ENCODE measurements at regions not wholly inside any gene's neighbourhood (a gene's known extent, or its start where the extent isn't known, plus 50 kb on each side); places are given as distances from the start of the nearest gene placed in this dataset.
"Not testable (repeated sequence)": the region's sequence is repeated elsewhere in the genome, so short reads cannot be mapped to it uniquely, and the experiment has no call there.

DNA sequence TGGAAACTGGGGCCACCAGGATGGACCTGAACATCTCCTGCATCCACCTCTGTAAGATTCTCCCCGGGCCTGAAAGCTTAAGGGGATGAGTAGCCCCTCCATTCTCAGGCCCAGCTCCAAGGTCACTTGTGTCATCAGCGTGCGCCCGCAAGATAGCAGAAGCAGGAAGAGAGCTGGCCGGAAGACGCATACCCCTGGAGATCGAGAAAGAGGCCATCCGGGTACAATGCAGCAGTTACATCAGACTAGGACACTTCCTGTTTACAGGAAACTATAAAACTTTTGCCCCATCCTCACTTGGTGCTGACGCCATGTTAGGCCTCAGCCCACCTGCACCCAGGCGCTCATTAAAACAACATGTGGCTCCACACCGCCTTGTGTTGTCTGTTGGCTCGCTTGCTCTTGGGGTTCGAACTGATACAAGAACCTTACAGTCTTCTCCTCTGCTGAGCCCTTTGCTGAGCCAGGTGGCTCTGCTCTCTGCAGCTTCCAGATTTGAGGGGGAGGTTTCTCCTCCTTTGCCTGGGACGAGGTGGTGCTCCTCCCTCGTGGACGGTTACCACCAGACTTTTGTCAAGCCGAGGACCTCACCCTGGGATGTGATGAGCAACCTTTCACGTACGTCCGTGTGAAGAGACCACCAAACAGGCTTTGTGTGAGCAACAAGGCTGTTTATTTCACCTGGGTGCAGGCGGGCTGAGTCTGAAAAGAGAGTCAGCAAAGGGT is 277.5 kb upstream of the C1orf174 start:
- TF ChIP-seq, protein P1, sequence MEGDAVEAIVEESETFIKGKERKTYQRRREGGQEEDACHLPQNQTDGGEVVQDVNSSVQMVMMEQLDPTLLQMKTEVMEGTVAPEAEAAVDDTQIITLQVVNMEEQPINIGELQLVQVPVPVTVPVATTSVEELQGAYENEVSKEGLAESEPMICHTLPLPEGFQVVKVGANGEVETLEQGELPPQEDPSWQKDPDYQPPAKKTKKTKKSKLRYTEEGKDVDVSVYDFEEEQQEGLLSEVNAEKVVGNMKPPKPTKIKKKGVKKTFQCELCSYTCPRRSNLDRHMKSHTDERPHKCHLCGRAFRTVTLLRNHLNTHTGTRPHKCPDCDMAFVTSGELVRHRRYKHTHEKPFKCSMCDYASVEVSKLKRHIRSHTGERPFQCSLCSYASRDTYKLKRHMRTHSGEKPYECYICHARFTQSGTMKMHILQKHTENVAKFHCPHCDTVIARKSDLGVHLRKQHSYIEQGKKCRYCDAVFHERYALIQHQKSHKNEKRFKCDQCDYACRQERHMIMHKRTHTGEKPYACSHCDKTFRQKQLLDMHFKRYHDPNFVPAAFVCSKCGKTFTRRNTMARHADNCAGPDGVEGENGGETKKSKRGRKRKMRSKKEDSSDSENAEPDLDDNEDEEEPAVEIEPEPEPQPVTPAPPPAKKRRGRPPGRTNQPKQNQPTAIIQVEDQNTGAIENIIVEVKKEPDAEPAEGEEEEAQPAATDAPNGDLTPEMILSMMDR (conservative IDR thresholded peaks at IDR 0.05) = no peak
- no peak overlapping the region for H3K27ac ChIP-seq

DNA sequence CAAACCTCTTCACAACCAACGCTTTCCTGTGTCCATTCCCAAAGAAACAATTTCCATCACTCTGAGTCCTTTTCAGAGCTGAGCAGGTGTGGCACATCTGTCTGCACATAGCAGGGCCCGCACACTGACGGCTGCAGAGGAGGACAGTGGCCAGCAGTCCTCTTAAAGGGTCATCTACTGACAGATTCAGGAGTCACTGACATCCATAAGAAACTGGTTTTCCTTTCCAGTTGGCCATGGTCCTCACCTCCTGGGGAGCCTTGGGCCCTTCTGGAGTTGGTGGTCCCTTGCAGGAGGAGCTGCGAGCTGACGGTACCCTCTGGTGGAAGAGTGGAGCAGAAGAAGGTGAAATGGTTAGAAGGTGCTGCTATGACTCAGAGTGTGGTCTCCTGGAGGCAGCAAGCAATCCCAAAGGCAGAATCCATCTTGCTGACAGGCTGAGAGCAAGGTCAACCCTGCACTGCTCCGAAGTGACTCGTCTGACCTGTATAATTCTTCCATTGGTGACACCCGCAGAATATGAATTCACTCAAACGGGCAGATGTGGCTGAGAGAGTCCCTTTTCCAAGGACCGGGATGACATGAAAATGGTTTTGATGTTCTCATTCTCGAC is 278.5 kb upstream of the C1orf174 start:
- TF ChIP-seq, protein P1 (conservative IDR thresholded peaks at IDR 0.05) = no peak

DNA sequence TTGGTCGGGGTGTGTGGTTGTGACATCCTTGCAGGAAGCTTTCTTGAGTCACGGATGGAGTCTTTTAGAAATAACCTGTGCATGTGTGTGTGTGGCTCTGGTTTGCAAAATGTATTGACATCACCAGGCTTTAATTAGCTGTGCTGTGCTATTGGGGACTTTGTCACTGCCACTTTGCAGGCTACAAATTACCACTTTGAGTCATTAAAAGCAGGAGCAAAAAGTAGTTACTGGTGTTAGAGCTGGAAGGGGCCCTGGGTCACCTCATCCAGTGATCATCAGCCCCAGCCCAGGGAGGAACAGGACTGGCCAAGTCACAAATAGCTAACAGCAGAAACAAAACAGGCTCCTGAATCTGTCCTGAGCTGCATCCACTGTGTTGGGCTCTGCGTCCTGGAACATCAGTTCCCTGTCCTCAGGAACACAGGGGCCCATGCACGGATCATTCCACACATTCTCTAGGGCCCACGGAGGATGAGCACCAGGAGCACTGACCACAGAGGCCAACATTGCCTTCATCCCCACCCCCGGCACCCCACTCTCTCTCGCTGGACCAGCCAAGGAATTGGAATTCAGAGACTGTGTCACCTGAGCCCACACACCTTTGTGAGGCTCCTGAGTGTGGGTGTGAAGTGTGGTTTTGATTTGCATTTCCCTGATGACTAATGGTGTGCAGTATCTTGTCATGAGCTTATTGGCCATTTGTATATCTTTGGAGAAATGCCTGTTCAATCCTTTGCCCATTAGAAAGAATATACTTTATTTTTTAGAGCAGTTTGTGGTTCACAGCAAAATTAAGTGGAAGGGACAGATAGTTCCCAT is 280.1 kb upstream of the C1orf174 start:
- TF ChIP-seq, protein P1 (conservative IDR thresholded peaks at IDR 0.05) = no peak
- H3K27ac ChIP-seq = no peak overlapping the region

More for the DNA sequence above, 278.5 kb upstream of the C1orf174 start:
- H3K27ac ChIP-seq = no peak overlapping the region

DNA sequence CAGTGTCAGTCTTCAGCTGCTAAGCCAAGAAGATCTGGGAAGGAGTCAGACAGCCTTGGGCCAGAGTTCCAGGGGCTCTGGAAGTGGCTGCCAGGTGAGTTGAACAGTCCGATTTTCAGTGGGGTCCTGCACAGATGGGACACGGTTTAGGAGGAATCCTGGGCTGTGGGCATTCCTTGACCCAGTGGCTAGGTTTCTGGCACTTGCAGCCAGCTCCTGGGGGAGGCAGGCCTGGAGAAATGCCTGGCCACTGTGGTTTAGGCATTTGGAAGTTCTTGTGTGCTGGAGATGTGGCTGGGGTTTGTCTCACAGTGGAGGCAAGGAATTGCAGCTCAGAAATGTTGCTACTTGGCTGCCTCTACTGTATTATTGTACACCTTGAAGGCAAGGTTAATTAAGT is 286.4 kb upstream of the C1orf174 start:
- H3K27ac ChIP-seq = not testable (repeated sequence)

DNA sequence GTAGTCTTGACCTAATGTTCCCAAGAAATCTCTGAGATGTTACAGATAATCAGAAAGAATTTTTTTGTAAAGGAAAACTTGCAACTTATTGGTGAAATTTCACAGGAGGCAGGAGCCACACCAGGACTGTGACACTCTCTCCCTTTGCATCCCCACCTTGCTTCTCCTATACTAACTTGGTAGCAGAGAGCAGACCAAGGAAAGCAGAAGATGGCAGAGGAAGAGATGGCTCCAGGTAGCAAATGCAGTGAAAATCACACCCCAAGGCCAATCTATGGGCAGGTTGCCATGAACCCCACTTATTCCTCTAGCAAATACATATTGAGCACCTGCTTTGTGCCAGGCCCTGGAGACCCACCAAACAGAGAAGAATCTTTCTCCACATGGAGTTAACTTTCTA is 303.4 kb upstream of the C1orf174 start:
- TF ChIP-seq, protein P1 (conservative IDR thresholded peaks at IDR 0.05) = no peak
- H3K27ac ChIP-seq = no peak overlapping the region

DNA sequence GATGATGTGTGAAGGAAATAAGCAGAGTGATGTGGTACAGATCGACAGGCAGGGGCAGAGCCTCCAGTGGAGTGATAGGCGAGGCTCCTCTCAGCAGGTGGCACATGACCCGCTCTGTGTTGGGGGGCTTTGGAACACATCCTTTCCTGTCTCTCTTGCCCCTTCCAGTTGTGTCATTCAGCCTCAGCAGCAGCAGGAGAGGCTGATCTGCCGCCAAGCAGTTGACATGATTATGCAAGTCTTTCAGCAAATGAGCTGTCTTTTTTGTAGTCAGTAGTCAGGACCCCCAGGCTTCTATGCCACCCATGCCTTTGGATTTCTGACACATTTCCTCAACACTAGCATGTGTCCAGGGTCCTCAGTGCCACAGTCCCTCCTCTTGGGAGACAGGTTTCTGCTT is 307.1 kb upstream of the C1orf174 start:
- TF ChIP-seq, protein P1 (conservative IDR thresholded peaks at IDR 0.05) = no peak
- H3K27ac ChIP-seq = no peak overlapping the region

DNA sequence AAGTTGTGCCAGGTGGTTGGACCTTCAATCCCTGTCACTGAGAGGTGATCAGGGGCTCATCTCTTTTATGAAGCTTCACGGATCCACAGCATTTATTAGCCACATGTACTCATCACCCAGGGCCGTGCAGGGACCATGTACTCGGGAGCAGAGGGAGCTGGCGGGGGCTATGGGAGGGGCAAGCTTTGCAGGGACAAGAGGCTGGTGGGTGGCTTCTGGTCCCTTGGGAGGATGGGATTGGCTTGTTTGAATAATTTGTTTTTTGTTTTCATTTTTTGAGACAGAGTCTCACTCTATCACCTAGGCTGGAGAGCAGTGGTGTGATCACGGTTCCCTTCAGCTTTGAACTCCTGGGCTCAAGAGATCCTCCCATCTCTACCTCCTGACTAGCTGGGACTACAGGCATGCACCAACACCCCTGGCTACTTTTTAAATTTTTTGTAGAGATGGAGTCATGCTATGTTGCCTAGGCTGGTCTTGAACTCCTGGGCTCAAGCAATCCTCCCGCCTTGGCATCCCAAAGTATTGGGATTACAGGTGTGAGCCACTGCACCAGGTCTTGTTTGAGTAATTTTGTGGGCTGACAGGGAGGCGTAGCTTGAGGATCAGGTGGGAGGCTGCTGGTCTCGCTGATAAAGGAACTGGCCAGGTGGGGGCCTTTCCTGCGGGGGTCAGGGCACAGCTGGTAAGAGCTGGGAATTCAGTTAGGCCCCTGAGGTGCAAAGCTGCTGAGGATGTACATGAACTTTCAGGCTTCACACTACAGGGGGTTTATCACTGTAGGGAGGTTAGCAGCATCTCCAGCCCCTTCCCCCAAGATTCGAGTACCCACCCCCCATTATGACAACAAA is 308.0 kb upstream of the C1orf174 start:
- no peak overlapping the region for H3K27ac ChIP-seq
- TF ChIP-seq, protein P1 (conservative IDR thresholded peaks at IDR 0.05) = no peak

All from VCaP (cell line).